ENCODE measurements at regions not wholly inside any gene's neighbourhood (a gene's known extent, or its start where the extent isn't known, plus 50 kb on each side); places are given as distances from the start of the nearest gene placed in this dataset.

GRCh38 chr4:179248821-179249220 lies 1806.6 kb upstream of the AGA start:
- no peak overlapping the region for H3K27ac ChIP-seq (ENCODE audit: low read length)
- H3K4me3 ChIP-seq (ENCODE audit: low read depth in 1 of 2, low read length in 2 of 2) = no peak overlapping the region
- ATAC-seq (ENCODE audit: insufficient read depth, low read depth) = no peak
- H3K4me2 ChIP-seq (ENCODE audit: insufficient read depth, low read length) = no peak overlapping the region
- no peaks in the 10 kb centered on the region for H3K79me2 ChIP-seq (ENCODE audit: insufficient read depth, low read length)
- TF ChIP-seq EZH2 (IDR thresholded peaks at IDR 0.05; ENCODE audit: borderline replicate concordance, low read depth, low read length, severe bottlenecking) (no peak), CTCF (IDR thresholded peaks at IDR 0.05; ENCODE audit: borderline replicate concordance, extremely low read depth, low read length, poor library complexity, severe bottlenecking) (no peak)
- no peaks in the 10 kb centered on the region for H3K4me1 ChIP-seq (ENCODE audit: insufficient read depth, low read length)
- H3K9me3 ChIP-seq (ENCODE audit: insufficient read depth, low read length, severe bottlenecking) = no peaks in the 10 kb centered on the region
- H2AFZ ChIP-seq (ENCODE audit: low read depth, low read length) = no peak overlapping the region
- no peak overlapping the region for H3K9ac ChIP-seq (ENCODE audit: low read depth, low read length)
- DNase-seq = no peak
- no peaks in the 10 kb centered on the region for H3K27me3 ChIP-seq (ENCODE audit: insufficient read depth, low read length, poor library complexity)
- H3K36me3 ChIP-seq (ENCODE audit: insufficient read depth, low read length) = no peaks in the 10 kb centered on the region
- no peaks in the 10 kb centered on the region for H4K20me1 ChIP-seq (ENCODE audit: insufficient read depth, low read length)

GRCh38 chr4:179268791-179269190 lies 1826.6 kb upstream of the AGA start:
- no peaks in the 10 kb centered on the region for H3K36me3 ChIP-seq (ENCODE audit: insufficient read depth, low read length)
- H3K9ac ChIP-seq (ENCODE audit: low read depth, low read length) = no peak overlapping the region
- H3K4me2 ChIP-seq (ENCODE audit: insufficient read depth, low read length) = no peak overlapping the region
- no peak for TF ChIP-seq EZH2 (IDR thresholded peaks at IDR 0.05; ENCODE audit: borderline replicate concordance, low read depth, low read length, severe bottlenecking)
- no peak for TF ChIP-seq CTCF (IDR thresholded peaks at IDR 0.05; ENCODE audit: borderline replicate concordance, extremely low read depth, low read length, poor library complexity, severe bottlenecking)
- no peaks in the 10 kb centered on the region for H3K27me3 ChIP-seq (ENCODE audit: insufficient read depth, low read length, poor library complexity)
- H3K79me2 ChIP-seq (ENCODE audit: insufficient read depth, low read length) = no peaks in the 10 kb centered on the region
- H4K20me1 ChIP-seq (ENCODE audit: insufficient read depth, low read length) = no peaks in the 10 kb centered on the region
- H3K4me3 ChIP-seq (ENCODE audit: low read depth in 1 of 2, low read length in 2 of 2) = no peak overlapping the region
- no peaks in the 10 kb centered on the region for H3K9me3 ChIP-seq (ENCODE audit: insufficient read depth, low read length, severe bottlenecking)
- no peak for ATAC-seq (ENCODE audit: insufficient read depth, low read depth)
- H3K27ac ChIP-seq (ENCODE audit: low read length) = no peak overlapping the region
- no peak overlapping the region for H2AFZ ChIP-seq (ENCODE audit: low read depth, low read length)
- DNase-seq = no peak
- H3K4me1 ChIP-seq (ENCODE audit: insufficient read depth, low read length) = no peaks in the 10 kb centered on the region

GRCh38 chr4:179272282-179272681 lies 1830.0 kb upstream of the AGA start:
- Histone ChIP-seq H3K36me3 (ENCODE audit: insufficient read depth, low read length) (no peaks in the 10 kb centered on the region), H3K4me3 (ENCODE audit: low read depth in 1 of 2, low read length in 2 of 2) (no peak overlapping the region), H3K4me1 (ENCODE audit: insufficient read depth, low read length) (no peaks in the 10 kb centered on the region), H3K9me3 (ENCODE audit: insufficient read depth, low read length, severe bottlenecking) (no peaks in the 10 kb centered on the region), H3K79me2 (ENCODE audit: insufficient read depth, low read length) (no peaks in the 10 kb centered on the region), H2AFZ (ENCODE audit: low read depth, low read length) (no peak overlapping the region), H3K4me2 (ENCODE audit: insufficient read depth, low read length) (no peak overlapping the region), H4K20me1 (ENCODE audit: insufficient read depth, low read length) (no peaks in the 10 kb centered on the region), H3K9ac (ENCODE audit: low read depth, low read length) (no peak overlapping the region), H3K27ac (ENCODE audit: low read length) (no peak overlapping the region), H3K27me3 (ENCODE audit: insufficient read depth, low read length, poor library complexity) (no peaks in the 10 kb centered on the region)
- no peak for DNase-seq
- no peak for ATAC-seq (ENCODE audit: insufficient read depth, low read depth)
- TF ChIP-seq CTCF (IDR thresholded peaks at IDR 0.05; ENCODE audit: borderline replicate concordance, extremely low read depth, low read length, poor library complexity, severe bottlenecking) = no peak
- no peak for TF ChIP-seq EZH2 (IDR thresholded peaks at IDR 0.05; ENCODE audit: borderline replicate concordance, low read depth, low read length, severe bottlenecking)

- DNase-seq (no peak), ATAC-seq (ENCODE audit: insufficient read depth, low read depth) (no peak)
- no peak overlapping the region for H3K27ac ChIP-seq (ENCODE audit: low read length)
- TF ChIP-seq EZH2 (IDR thresholded peaks at IDR 0.05; ENCODE audit: borderline replicate concordance, low read depth, low read length, severe bottlenecking) (no peak), CTCF (IDR thresholded peaks at IDR 0.05; ENCODE audit: borderline replicate concordance, extremely low read depth, low read length, poor library complexity, severe bottlenecking) (no peak)
- H3K79me2 ChIP-seq (ENCODE audit: insufficient read depth, low read length) = no peaks in the 10 kb centered on the region
- H3K9me3 ChIP-seq (ENCODE audit: insufficient read depth, low read length, severe bottlenecking) = no peaks in the 10 kb centered on the region
- no peak overlapping the region for H2AFZ ChIP-seq (ENCODE audit: low read depth, low read length)
- no peak overlapping the region for H3K4me2 ChIP-seq (ENCODE audit: insufficient read depth, low read length)
- no peaks in the 10 kb centered on the region for H3K36me3 ChIP-seq (ENCODE audit: insufficient read depth, low read length)
- H3K27me3 ChIP-seq (ENCODE audit: insufficient read depth, low read length, poor library complexity) = no peaks in the 10 kb centered on the region
- no peak overlapping the region for H3K9ac ChIP-seq (ENCODE audit: low read depth, low read length)
- no peaks in the 10 kb centered on the region for H3K4me1 ChIP-seq (ENCODE audit: insufficient read depth, low read length)
- H4K20me1 ChIP-seq (ENCODE audit: insufficient read depth, low read length) = no peaks in the 10 kb centered on the region
- no peak overlapping the region for H3K4me3 ChIP-seq (ENCODE audit: low read depth in 1 of 2, low read length in 2 of 2)
These were observed 1836.4 kb upstream of the AGA start for GRCh38 chr4:179278647-179279046.
